ENCODE measurements at regions not wholly inside any gene's neighbourhood (a gene's known extent, or its start where the extent isn't known, plus 50 kb on each side); places are given as distances from the start of the nearest gene placed in this dataset.
A peak's percentile ranks its signal among the peaks of the same experiment; 100 is the strongest.

- H3K4me2 ChIP-seq (ENCODE audit: low read length): no peak overlapping the region
- no peak overlapping the region for H3K9ac ChIP-seq (ENCODE audit: low read length)
- no peak overlapping the region for H3K4me3 ChIP-seq (ENCODE audit: low read depth, low read length, poor library complexity, severe bottlenecking)
- no peaks in the 10 kb centered on the region for H3K4me1 ChIP-seq (ENCODE audit: insufficient read depth, low read length, severe bottlenecking)
- no peaks in the 10 kb centered on the region for H3K27me3 ChIP-seq (ENCODE audit: insufficient read depth, low read length)
- no peak overlapping the region for H3K27ac ChIP-seq (ENCODE audit: low read depth, low read length, poor library complexity, severe bottlenecking)
- H3K9me2 ChIP-seq (ENCODE audit: low read depth, low read length): no peaks in the 10 kb centered on the region
- H3K9me3 ChIP-seq (ENCODE audit: low read length): no peaks in the 10 kb centered on the region
- no peaks in the 10 kb centered on the region for H4K20me1 ChIP-seq (ENCODE audit: insufficient read depth, low read length)
- H2AFZ ChIP-seq (ENCODE audit: low read length): no peak overlapping the region
- H3K79me2 ChIP-seq (ENCODE audit: insufficient read depth, low read length): no peaks in the 10 kb centered on the region
- no peaks in the 10 kb centered on the region for H3F3A ChIP-seq (ENCODE audit: insufficient read depth, low read length)
- TF ChIP-seq EZH2 (IDR thresholded peaks at IDR 0.05; ENCODE audit: borderline replicate concordance, low read length) (no peak), CTCF (IDR thresholded peaks at IDR 0.05; ENCODE audit: low read length) (peak; percentile 70)
- no peaks in the 10 kb centered on the region for H3K36me3 ChIP-seq (ENCODE audit: insufficient read depth, low read length)
These were observed 167.7 kb downstream of the ACTL8 start for GRCh38 chr1:17922833-17923232.

GRCh38 chr1:17923666-17924065 lies 168.5 kb downstream of the ACTL8 start:
- Histone ChIP-seq H3K4me2 (ENCODE audit: low read length) (no peak overlapping the region), H2AFZ (ENCODE audit: low read length) (no peak overlapping the region)

GRCh38 chr1:17924578-17924977 lies 169.4 kb downstream of the ACTL8 start:
- no peak overlapping the region for H3K27ac ChIP-seq (ENCODE audit: low read depth, low read length, poor library complexity, severe bottlenecking)
- H3K4me1 ChIP-seq (ENCODE audit: insufficient read depth, low read length, severe bottlenecking): no peaks in the 10 kb centered on the region
- TF ChIP-seq CTCF (IDR thresholded peaks at IDR 0.05; ENCODE audit: low read length) (no peak), EZH2 (IDR thresholded peaks at IDR 0.05; ENCODE audit: borderline replicate concordance, low read length) (no peak)
- H3K79me2 ChIP-seq (ENCODE audit: insufficient read depth, low read length): no peaks in the 10 kb centered on the region
- H4K20me1 ChIP-seq (ENCODE audit: insufficient read depth, low read length): no peaks in the 10 kb centered on the region
- no peak overlapping the region for H2AFZ ChIP-seq (ENCODE audit: low read length)
- H3K9me2 ChIP-seq (ENCODE audit: low read depth, low read length): no peaks in the 10 kb centered on the region
- H3K9me3 ChIP-seq (ENCODE audit: low read length): no peaks in the 10 kb centered on the region
- no peaks in the 10 kb centered on the region for H3K36me3 ChIP-seq (ENCODE audit: insufficient read depth, low read length)
- H3K27me3 ChIP-seq (ENCODE audit: insufficient read depth, low read length): no peaks in the 10 kb centered on the region
- H3K9ac ChIP-seq (ENCODE audit: low read length): no peak overlapping the region
- no peak overlapping the region for H3K4me3 ChIP-seq (ENCODE audit: low read depth, low read length, poor library complexity, severe bottlenecking)
- no peaks in the 10 kb centered on the region for H3F3A ChIP-seq (ENCODE audit: insufficient read depth, low read length)
- H3K4me2 ChIP-seq (ENCODE audit: low read length): no peak overlapping the region

More at GRCh38 chr1:17923666-17924065, 168.5 kb downstream of the ACTL8 start:
- Histone ChIP-seq H3K27me3 (ENCODE audit: insufficient read depth, low read length) (no peaks in the 10 kb centered on the region), H4K20me1 (ENCODE audit: insufficient read depth, low read length) (no peaks in the 10 kb centered on the region), H3K9ac (ENCODE audit: low read length) (no peak overlapping the region), H3K4me1 (ENCODE audit: insufficient read depth, low read length, severe bottlenecking) (no peaks in the 10 kb centered on the region), H3K9me2 (ENCODE audit: low read depth, low read length) (no peaks in the 10 kb centered on the region), H3K27ac (ENCODE audit: low read depth, low read length, poor library complexity, severe bottlenecking) (no peak overlapping the region), H3F3A (ENCODE audit: insufficient read depth, low read length) (no peaks in the 10 kb centered on the region), H3K79me2 (ENCODE audit: insufficient read depth, low read length) (no peaks in the 10 kb centered on the region), H3K9me3 (ENCODE audit: low read length) (no peaks in the 10 kb centered on the region), H3K36me3 (ENCODE audit: insufficient read depth, low read length) (no peaks in the 10 kb centered on the region), H3K4me3 (ENCODE audit: low read depth, low read length, poor library complexity, severe bottlenecking) (no peak overlapping the region)
- TF ChIP-seq EZH2 (IDR thresholded peaks at IDR 0.05; ENCODE audit: borderline replicate concordance, low read length): no peak
- no peak for TF ChIP-seq CTCF (IDR thresholded peaks at IDR 0.05; ENCODE audit: low read length)

Data from OCI-LY1 (cell line).